ENCODE measurements at regions not wholly inside any gene's neighbourhood (a gene's known extent, or its start where the extent isn't known, plus 50 kb on each side); places are given as distances from the start of the nearest gene placed in this dataset.

DNA sequence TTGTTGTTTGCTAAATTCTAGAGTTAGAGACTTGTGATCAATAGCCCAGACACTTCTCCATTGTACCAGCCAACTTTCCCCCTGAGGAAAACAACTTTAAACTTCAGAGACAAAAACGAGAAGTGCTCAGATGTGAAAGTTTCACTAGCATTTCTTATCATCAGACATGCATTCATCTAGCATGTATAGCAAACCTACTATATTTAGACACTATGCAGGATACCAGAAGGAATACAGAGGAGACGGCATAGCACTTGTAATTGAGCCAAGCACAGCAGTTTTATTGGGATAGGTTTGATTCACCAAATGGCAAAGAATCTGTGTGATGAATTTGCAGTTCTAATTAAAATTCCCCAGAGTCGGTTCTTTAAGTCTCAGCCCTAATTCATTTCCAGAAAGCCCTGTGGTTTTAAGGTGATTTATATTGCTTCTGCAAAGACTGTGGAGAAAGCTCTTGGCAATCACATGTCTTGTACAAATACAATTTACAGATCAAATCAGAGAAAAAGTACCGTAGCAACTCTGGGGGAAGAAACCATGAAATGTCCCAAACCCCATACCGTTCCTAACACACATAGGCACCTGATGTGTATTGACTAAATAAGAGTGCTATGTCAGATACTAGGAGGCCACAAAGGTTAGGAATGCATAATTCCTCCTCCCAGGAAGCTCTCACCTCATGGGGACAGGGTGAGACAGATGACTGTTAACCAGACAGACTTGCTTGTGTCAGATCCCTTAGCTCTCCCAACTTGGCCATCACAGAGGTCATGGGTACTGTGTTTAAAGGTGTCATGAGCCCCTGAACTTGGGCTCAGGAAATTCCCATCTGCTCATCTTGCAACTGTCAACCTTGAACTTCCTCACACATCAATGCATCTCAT lies 69.6 kb upstream of the KRAS start (continued):
- TF ChIP-seq POU2F2 (IDR thresholded peaks at IDR 0.05; ENCODE audit: borderline replicate concordance, low read depth, low read length) (peak; percentile 16; the same call in 1 of the 3 replicates), RAD51 (IDR thresholded peaks at IDR 0.05) (peak; percentile 67; the same call in 1 of the 2 replicates), HDAC6 (IDR thresholded peaks at IDR 0.05; ENCODE audit: unreplicated experiment) (no peak), CBFB (IDR thresholded peaks at IDR 0.05; ENCODE audit: low read depth) (peak; percentile 49; the same call in 1 of the 2 replicates), RCOR1 (conservative IDR thresholded peaks at IDR 0.05; ENCODE audit: low read depth, low read length) (peak; percentile 79; the same call in 1 of the 2 replicates), CBX3 (IDR thresholded peaks at IDR 0.05; ENCODE audit: borderline replicate concordance, low read depth) (no peak), CREM (IDR thresholded peaks at IDR 0.05; ENCODE audit: low read depth) (0 out of 2 replicates have a peak, but pooled peaks have one; percentile 31), TCF7 (IDR thresholded peaks at IDR 0.05; ENCODE audit: borderline replicate concordance) (peak; percentile 88), JUND (IDR thresholded peaks at IDR 0.05; ENCODE audit: low read depth, low read length) (peak; percentile 74), MEF2B (IDR thresholded peaks at IDR 0.05; ENCODE audit: partially characterized antibody, poor library complexity, severe bottlenecking) (peak; percentile 98), GABPA (IDR thresholded peaks at IDR 0.05; ENCODE audit: low read depth) (no peak), NFYA (IDR thresholded peaks at IDR 0.05; ENCODE audit: borderline replicate concordance, low read depth, low read length) (no peak), MYC (IDR thresholded peaks at IDR 0.05; ENCODE audit: insufficient read depth, insufficient read length, insufficient replicate concordance, low read length, severe bottlenecking) (no peak), BCL11A (IDR thresholded peaks at IDR 0.05; ENCODE audit: low read depth, low read length) (peak; percentile 68), JUNB (IDR thresholded peaks at IDR 0.05) (peak; percentile 90), ATF7 (IDR thresholded peaks at IDR 0.05; ENCODE audit: low read depth) (peak; percentile 77), SUPT20H (IDR thresholded peaks at IDR 0.05; ENCODE audit: borderline replicate concordance, control insufficient read depth, low read depth, low read length) (no peak), MYB (IDR thresholded peaks at IDR 0.05; ENCODE audit: borderline replicate concordance, low read depth, low read length) (no peak), CHD4 (IDR thresholded peaks at IDR 0.05) (no peak), PAX5 (IDR thresholded peaks at IDR 0.05; ENCODE audit: borderline replicate concordance, low read depth, low read length) (peak; percentile 31; the same call in 1 of the 2 replicates), ZBED1 (IDR thresholded peaks at IDR 0.05; ENCODE audit: borderline replicate concordance) (peak; percentile 49; the same call in 1 of the 2 replicates), BMI1 (IDR thresholded peaks at IDR 0.05; ENCODE audit: borderline replicate concordance) (peak; percentile 90), EZH2 (IDR thresholded peaks at IDR 0.05; ENCODE audit: borderline replicate concordance, control insufficient read depth, low read depth, low read length) (no peak), RAD21 (IDR thresholded peaks at IDR 0.05; ENCODE audit: insufficient read depth, low read depth, low read length) (no peak)
- TF ChIP-seq, protein P1, sequence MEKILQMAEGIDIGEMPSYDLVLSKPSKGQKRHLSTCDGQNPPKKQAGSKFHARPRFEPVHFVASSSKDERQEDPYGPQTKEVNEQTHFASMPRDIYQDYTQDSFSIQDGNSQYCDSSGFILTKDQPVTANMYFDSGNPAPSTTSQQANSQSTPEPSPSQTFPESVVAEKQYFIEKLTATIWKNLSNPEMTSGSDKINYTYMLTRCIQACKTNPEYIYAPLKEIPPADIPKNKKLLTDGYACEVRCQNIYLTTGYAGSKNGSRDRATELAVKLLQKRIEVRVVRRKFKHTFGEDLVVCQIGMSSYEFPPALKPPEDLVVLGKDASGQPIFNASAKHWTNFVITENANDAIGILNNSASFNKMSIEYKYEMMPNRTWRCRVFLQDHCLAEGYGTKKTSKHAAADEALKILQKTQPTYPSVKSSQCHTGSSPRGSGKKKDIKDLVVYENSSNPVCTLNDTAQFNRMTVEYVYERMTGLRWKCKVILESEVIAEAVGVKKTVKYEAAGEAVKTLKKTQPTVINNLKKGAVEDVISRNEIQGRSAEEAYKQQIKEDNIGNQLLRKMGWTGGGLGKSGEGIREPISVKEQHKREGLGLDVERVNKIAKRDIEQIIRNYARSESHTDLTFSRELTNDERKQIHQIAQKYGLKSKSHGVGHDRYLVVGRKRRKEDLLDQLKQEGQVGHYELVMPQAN (conservative IDR thresholded peaks at IDR 0.05) = 0 out of 2 replicates have a peak, but pooled peaks have one; percentile 42
- TF ChIP-seq, protein P2, sequence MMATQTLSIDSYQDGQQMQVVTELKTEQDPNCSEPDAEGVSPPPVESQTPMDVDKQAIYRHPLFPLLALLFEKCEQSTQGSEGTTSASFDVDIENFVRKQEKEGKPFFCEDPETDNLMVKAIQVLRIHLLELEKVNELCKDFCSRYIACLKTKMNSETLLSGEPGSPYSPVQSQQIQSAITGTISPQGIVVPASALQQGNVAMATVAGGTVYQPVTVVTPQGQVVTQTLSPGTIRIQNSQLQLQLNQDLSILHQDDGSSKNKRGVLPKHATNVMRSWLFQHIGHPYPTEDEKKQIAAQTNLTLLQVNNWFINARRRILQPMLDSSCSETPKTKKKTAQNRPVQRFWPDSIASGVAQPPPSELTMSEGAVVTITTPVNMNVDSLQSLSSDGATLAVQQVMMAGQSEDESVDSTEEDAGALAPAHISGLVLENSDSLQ (IDR thresholded peaks at IDR 0.05) = peak; percentile 17; the same call in 1 of the 2 replicates
